ENCODE measurements at regions not wholly inside any gene's neighbourhood (a gene's known extent, or its start where the extent isn't known, plus 50 kb on each side); places are given as distances from the start of the nearest gene placed in this dataset.

DNA sequence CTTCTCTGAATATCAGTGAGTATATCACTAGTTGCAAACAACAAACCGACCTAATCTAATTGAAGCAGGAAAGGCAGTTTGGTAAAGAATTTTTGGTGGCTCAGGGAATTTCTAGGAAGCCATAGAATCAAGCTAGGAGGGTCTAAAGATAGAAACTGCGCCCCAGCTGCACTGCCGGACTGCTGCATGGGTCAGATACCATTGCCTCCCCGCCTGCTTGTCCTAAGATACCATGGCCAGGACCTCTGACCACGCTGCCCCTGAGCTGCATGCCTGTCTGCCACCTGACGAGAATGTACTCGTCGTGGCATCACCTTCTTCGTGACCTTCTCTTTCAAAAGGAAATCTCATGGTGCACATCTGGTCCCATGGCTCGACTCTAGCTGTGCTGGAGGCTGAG is 439.0 kb downstream of the ZSWIM6 start:
- Histone ChIP-seq H3K4me3 (no peak overlapping the region), H3K4me1 (no peaks in the 10 kb centered on the region), H3K36me3 (no peaks in the 10 kb centered on the region), H3K27me3 (no peaks in the 10 kb centered on the region), H3K27ac (no peak overlapping the region), H3K9me3 (no peaks in the 10 kb centered on the region)
- ATAC-seq (ENCODE audit: low FRiP score in 2 of 2): no peak
- 80 to 88% methylated on average over 10 of the region's 10 CpGs for WGBS, 2 donors
- DNase-seq: no peak
- TF ChIP-seq EP300 (IDR thresholded peaks at IDR 0.05) (no peak), POLR2A (IDR thresholded peaks at IDR 0.05) (no peak), CTCF (IDR thresholded peaks at IDR 0.05) (no peak), POLR2AphosphoS5 (IDR thresholded peaks at IDR 0.05) (no peak)

- Histone ChIP-seq H3K27me3 (no peaks in the 10 kb centered on the region), H3K4me3 (no peak overlapping the region), H3K9me3 (no peaks in the 10 kb centered on the region), H3K36me3 (no peaks in the 10 kb centered on the region), H3K27ac (no peak overlapping the region), H3K4me1 (no peaks in the 10 kb centered on the region)
- DNase-seq (no peak), ATAC-seq (ENCODE audit: low FRiP score in 2 of 2) (no peak)
- TF ChIP-seq POLR2A (IDR thresholded peaks at IDR 0.05) (no peak), POLR2AphosphoS5 (IDR thresholded peaks at IDR 0.05) (no peak), EP300 (IDR thresholded peaks at IDR 0.05) (no peak), CTCF (IDR thresholded peaks at IDR 0.05) (no peak)
Measured at GRCh38 chr5:61771808-61772207, 439.8 kb downstream of the ZSWIM6 start.

DNA sequence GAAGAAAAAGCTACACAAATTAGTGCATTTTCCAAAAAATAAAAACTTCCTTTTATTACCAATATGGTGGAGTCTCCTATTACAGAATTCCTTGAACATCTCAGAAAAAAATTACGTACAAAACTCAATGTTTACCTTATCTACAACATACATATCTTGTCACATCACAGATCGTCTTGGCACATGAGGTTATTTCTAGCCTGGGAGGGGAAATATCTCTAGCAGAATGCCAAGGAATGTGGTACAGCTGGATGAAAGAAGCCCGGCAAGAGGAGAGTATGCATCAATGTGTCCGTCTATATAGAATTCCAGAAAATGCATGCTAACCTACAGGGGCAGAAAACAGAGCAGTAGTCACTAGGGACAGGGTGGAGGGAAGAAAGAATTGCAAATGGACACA is 443.8 kb downstream of the ZSWIM6 start:
- 59 to 69% methylated on average over 4 of the region's 4 CpGs for WGBS, 2 donors
- DNase-seq: no peak
- Histone ChIP-seq H3K27me3 (no peaks in the 10 kb centered on the region), H3K27ac (no peak overlapping the region), H3K4me3 (no peak overlapping the region), H3K36me3 (no peaks in the 10 kb centered on the region), H3K4me1 (no peaks in the 10 kb centered on the region), H3K9me3 (no peaks in the 10 kb centered on the region)
- no peak for TF ChIP-seq EP300 (IDR thresholded peaks at IDR 0.05)
- no peak for TF ChIP-seq POLR2AphosphoS5 (IDR thresholded peaks at IDR 0.05)
- no peak for TF ChIP-seq POLR2A (IDR thresholded peaks at IDR 0.05)
- TF ChIP-seq CTCF (IDR thresholded peaks at IDR 0.05): no peak
- no peak for ATAC-seq (ENCODE audit: low FRiP score in 2 of 2)

- WGBS, 2 donors: 66 to 69% methylated on average over 6 of the region's 6 CpGs
- Histone ChIP-seq H3K4me3 (no peak overlapping the region), H3K27ac (no peak overlapping the region), H3K36me3 (no peaks in the 10 kb centered on the region), H3K4me1 (no peaks in the 10 kb centered on the region), H3K27me3 (no peaks in the 10 kb centered on the region), H3K9me3 (no peaks in the 10 kb centered on the region)
- TF ChIP-seq POLR2AphosphoS5 (IDR thresholded peaks at IDR 0.05): no peak
- TF ChIP-seq EP300 (IDR thresholded peaks at IDR 0.05): no peak
- no peak for TF ChIP-seq POLR2A (IDR thresholded peaks at IDR 0.05)
- no peak for TF ChIP-seq CTCF (IDR thresholded peaks at IDR 0.05)
- ATAC-seq (ENCODE audit: low FRiP score in 2 of 2): no peak
- DNase-seq: no peak
Measured at GRCh38 chr5:61777292-61777691, 445.2 kb downstream of the ZSWIM6 start.

DNA sequence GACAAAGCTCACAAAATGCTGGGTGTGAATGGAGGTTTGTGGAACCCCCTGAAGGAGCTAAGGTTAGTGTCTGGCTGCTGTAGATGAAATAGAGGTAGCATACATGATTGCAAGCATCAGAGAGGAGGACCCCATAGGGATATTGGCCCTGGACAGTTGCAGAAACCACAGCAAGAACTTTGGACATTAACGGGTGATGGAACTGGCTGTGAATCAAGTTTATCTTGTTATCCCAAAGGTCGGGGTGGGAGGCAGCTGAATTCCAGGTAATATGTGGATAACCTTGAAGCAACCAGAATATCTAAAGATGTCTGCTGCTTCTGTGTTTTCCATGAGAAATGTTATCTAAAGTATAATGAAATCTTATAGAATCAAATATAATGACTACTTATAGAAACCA is 447.7 kb downstream of the ZSWIM6 start:
- Histone ChIP-seq H3K27me3 (no peaks in the 10 kb centered on the region), H3K9me3 (no peaks in the 10 kb centered on the region), H3K4me3 (no peak overlapping the region), H3K36me3 (no peaks in the 10 kb centered on the region), H3K4me1 (no peaks in the 10 kb centered on the region), H3K27ac (no peak overlapping the region)
- no peak for ATAC-seq (ENCODE audit: low FRiP score in 2 of 2)
- TF ChIP-seq POLR2AphosphoS5 (IDR thresholded peaks at IDR 0.05): no peak
- no peak for TF ChIP-seq CTCF (IDR thresholded peaks at IDR 0.05)
- TF ChIP-seq POLR2A (IDR thresholded peaks at IDR 0.05): no peak
- TF ChIP-seq EP300 (IDR thresholded peaks at IDR 0.05): no peak
- no peak for DNase-seq
- 61 to 73% methylated on average over 2 of the region's 2 CpGs for WGBS, 2 donors
